GM21737 (cell line): ENCODE measurements at regions not wholly inside any gene's neighbourhood (a gene's known extent, or its start where the extent isn't known, plus 50 kb on each side); places are given as distances from the start of the nearest gene placed in this dataset.
"Not testable (repeated sequence)": the region's sequence is repeated elsewhere in the genome, so short reads cannot be mapped to it uniquely, and the experiment has no call there.

Experiments
- ATAC-seq: cut with Tn5 transposase; IDR thresholded peaks from one replicate; pipeline ENCODE4 v1.9.1; 2021; ENCODE audit warnings: mild to moderate bottlenecking, moderate library complexity; ENCODE audit not compliant: unreplicated experiment

GRCh38 chr5:112026879-112027278 lies 269.9 kb upstream of the NREP start:
- ATAC-seq: not testable (repeated sequence)

GRCh38 chr5:112025757-112026156 lies 268.8 kb upstream of the NREP start:
- ATAC-seq: no peak

DNA sequence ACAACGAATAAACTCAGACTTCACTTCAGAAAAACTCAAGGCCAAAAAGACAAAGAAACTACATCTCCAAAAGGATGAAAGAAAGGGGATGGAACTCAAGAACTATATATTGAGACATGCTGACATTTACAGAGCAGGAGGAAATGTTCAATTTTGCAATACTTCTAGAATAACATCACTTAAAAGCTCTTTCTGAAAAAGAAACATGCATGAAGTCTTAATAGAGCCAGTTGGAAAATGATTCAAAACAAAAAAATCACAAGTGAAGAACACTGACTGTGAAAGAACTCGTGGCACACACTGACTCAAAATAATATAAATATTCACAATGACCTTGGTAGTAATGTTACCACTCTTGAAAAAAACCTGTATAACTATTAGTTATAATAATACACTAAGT lies 267.8 kb upstream of the NREP start:
- no peak for ATAC-seq

- ATAC-seq: no peak
Observed at GRCh38 chr5:112024221-112024620, 267.2 kb upstream of the NREP start.

DNA sequence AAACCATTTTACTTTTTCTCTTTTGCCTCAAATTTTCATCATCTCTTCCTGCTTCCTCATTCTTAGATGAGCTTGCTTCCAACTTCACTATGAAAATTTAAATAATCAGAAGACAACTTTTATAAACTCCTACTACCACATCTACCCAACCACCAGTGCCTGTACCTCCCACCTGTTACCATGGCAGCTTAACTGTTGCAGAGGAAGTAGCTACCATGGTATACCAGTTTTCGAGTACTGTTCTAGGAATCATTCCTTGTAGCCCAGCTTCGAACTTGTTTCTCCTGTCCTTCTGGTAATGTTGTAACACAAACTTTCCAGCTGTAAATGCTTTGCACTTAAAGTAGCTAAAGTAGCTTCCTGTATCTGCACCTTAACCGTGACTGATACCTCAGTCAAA lies 266.8 kb upstream of the NREP start:
- no peak for ATAC-seq

DNA sequence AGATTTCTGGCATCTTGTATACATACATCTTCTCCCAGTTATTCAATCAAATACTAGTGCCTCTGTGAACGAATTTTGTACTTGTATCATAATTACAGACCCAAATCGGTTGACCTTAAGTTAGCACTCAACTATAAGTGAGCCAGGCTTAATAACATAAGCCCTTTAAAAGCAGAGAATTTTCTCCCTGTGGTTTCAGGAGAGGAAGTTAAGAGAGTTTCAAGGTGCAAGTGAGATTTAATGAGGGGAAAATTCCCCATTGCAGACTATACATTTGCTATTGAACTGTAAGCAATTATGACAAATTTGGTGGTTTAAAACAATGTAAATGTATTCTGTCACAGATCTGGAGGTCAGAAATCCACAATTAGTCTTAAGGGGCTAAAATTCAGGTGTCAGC lies 261.9 kb upstream of the NREP start:
- no peak for ATAC-seq

DNA sequence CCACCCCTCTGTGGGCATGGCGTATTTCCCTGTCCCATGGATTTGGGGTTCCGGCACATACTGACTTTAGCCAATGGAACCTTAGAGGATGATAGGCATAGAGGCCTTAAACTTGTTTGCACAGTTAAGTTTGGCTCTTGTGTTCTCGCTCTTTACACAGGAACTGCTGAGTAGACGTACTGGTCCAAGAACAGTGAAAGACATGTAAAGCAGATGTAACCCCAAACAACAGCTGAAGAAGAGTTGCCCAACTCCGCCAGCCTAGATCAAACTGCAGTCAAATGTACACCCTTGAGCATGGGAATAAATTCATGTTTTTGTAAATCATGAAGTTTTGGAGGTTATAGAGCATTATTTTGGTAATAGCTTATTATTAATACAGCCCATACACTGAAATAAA lies 260.0 kb upstream of the NREP start:
- ATAC-seq: no peak

DNA sequence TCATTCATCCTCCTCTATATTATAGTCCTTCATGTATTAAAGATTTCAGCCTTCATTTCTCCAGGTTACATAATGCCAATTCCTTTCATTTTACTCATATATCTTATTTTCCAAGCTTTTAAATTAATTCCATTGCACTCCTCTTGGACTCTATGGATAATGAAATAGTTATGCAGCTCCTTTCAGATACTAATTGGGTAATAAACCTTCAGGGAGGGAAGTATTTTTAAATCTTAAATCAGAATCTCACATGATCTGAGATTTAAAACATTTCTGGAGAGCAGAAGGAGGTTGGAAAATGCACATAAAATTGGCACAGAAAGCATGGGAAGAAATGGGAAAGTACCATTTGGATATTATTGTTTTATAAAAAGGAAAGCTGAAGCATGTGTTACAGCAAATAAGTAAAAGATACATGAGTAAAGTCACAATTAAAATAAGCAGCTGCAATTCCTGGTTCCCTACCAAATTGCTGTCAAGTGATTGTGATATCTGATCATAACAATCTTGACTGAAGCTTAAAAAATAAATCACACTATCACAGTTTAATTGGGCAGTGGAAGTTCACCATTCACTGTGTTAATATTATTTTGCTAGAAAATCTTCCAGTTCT lies 257.9 kb upstream of the NREP start:
- no peak for ATAC-seq

GRCh38 chr5:112013660-112014059 lies 256.7 kb upstream of the NREP start:
- ATAC-seq: no peak

DNA sequence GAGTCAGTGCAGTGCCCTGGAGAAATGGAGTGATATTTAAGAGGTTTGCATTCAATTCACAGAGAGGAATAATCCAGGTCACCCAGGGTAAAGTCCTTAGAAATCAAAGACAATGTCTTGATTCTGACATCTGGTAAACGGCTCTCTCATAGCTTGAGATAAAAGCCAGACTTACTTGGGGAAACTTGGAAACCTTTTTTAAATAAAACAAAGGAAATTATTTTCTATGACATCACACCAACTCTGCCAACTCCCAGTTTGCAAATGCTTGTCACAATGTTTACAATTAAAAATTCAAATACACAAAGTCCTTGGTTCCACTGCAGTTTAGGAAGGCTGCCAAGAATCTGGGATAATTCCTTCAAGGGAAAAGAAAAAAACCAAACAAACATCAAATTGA lies 255.1 kb upstream of the NREP start:
- ATAC-seq: no peak

- no peak for ATAC-seq
Observed at GRCh38 chr5:112010475-112010874, 253.5 kb upstream of the NREP start.

- no peak for ATAC-seq
Observed at GRCh38 chr5:112006721-112007120, 249.7 kb upstream of the NREP start.

DNA sequence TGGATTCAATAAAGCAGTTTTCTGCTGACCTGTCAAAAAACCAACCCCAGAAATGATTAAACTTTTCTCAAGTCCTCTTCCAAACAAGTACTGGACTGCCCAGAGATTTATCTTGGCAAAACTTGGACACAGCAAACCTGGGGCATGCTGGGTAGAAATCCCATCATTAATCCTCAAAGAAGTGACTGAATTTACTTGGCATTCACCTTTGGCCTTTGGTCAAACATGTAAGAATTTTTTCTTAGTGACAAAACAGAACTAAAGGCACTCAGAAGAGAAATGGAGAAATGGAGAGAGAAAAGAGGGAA lies 248.6 kb upstream of the NREP start:
- ATAC-seq: no peak

DNA sequence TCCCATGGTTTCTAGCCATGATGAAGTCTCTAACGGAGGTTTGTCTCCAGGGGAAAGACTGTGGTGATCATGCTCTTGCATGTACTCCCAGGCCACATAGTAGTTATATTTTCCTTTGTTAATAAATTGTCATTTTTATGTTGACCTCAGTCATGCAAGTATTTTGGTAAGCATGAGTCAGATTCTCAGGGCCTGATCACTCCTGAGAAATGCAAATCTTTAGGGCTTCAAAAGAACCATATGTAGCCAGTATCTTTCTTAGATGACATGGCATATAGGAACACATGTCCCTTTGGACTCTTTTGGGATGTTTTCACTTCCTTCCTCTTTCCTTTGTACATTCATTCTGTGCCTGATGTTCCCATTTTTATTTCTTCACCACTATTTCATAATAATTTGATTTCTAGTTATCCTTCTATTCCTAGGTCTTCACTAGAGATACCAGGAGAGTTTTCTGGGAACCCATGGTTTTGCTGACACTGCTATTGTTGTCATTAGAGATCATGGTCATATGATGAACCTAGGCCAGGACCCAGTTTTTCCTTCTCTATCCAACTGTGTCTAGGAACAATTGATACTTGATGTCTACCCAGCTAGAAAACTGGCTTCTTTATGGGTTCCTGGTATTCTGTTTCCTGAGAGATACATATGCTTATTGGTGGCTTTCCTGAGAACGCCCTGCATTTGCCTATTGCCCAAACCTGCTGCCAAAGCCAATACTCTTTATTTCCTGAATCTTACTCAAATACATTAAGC lies 248.1 kb upstream of the NREP start:
- ATAC-seq: peak; percentile 80

- no peak for ATAC-seq
Observed at GRCh38 chr5:112002376-112002775, 245.4 kb upstream of the NREP start.

- ATAC-seq: no peak
Observed at GRCh38 chr5:111999286-111999685, 242.3 kb upstream of the NREP start.

- no peak for ATAC-seq
Observed at GRCh38 chr5:111998871-111999270, 241.9 kb upstream of the NREP start.

DNA sequence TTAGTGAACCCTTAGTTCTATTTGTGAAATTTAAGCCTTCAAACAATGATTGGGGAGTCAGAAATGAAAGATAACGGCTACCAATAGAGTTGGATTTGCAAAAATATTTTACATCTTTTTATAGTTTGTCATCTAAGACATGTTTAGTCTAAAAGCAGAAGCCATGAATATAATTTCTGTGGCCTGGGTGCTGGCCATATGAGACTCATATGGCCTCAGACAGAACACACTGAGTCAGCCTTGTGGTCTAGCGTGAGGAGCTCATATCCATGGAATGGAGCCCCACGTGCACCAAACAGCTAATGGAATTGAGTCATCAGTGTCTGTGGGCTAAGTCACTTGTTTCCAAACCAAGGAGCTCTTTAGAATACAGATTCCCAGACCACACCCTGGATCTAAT lies 240.7 kb upstream of the NREP start:
- no peak for ATAC-seq

DNA sequence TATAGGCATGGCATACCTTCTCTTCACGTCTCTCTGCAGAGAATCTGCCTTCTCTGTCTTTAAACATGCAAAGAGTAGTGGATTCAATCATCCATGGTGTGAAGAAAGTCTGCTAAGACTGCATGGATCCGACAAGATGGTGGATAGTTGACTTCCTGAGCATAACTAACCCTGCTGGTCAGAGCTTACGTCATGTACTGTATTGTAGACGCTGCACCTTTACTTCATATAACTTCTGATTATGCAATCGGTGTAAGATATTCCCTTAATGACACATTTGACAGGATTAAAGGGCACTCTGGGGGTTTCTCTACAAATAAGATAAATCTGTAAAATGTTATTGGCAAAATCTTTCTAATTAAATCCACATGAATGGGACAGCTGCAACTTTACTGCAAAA lies 240.3 kb upstream of the NREP start:
- no peak for ATAC-seq

- ATAC-seq: no peak
Observed at GRCh38 chr5:111996574-111996973, 239.6 kb upstream of the NREP start.

- ATAC-seq: no peak
Observed at GRCh38 chr5:111995701-111996100, 238.7 kb upstream of the NREP start.

- no peak for ATAC-seq
Observed at GRCh38 chr5:111993242-111993641, 236.2 kb upstream of the NREP start.

- ATAC-seq: no peak
Observed at GRCh38 chr5:111984044-111984443, 227.1 kb upstream of the NREP start.
